LHCN-M2 (cell line): ENCODE measurements at regions not wholly inside any gene's neighbourhood (a gene's known extent, or its start where the extent isn't known, plus 50 kb on each side); places are given as distances from the start of the nearest gene placed in this dataset.
"Not testable (repeated sequence)": the region's sequence is repeated elsewhere in the genome, so short reads cannot be mapped to it uniquely, and the experiment has no call there.

Experiments
- DNase-seq: peaks from one replicate; pipeline ENCODE4 v3.0.0-alpha.2; 2012; ENCODE audit warnings: low read depth

DNA sequence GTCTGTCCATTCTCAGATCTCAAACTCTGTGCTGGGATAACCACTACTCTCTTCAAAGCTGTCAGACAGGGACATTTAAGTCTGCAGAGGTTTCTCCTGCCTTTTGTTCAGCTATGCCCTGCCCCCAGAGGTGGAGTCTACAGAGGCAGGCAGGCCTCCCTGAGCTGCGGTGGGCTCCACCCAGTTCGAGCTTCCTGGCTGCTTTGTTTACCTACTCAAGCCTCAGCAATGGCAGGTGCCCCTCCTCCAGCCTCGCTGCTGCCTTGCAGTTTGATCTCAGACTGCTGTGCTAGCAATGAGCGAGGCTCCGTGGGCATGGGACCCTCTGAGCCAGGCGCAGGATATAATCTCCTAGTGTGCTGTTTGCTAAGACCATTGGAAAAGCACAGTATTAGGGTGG, 53.1 kb upstream of the HUNK start:
- DNase-seq, result not testable (repeated sequence)

DNA sequence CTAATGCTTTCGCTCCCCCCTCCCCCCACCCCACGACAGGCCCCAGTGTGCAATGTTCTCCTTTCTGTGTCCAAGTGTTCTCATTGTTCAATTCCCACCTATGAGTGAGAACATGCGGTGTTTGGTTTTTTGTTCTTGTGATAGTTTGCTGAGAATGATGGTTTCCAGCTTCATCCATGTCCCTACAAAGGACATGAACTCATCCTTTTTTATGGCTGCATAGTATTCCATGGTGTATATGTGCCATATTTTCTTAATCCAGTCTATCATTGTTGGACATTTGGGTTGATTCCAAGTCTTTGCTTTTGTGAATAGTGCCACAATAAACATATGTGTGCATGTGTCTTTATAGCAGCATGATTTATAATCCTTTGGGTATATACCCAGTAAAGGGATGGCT, 58.5 kb upstream of the HUNK start:
- not testable (repeated sequence) for DNase-seq

DNA sequence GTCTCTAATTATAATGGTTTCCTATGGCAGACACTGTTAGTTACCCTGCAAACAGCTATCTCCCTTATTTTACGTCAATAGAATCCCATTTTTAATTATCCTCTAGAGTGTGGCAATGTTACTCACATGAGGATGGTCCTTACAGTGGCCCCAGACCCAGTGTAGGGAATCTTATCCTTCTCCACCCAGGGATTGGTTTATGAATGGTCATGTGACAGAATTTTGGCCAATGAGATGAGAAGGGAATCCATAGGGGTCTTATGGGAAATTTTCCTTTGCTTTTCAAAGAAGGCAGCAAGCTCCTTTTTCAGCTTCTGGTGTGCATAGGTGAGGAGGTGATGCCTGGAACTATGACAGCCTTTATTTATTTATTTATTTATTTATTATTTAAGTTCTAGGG, 59.0 kb upstream of the HUNK start:
- DNase-seq, result no peak

DNA sequence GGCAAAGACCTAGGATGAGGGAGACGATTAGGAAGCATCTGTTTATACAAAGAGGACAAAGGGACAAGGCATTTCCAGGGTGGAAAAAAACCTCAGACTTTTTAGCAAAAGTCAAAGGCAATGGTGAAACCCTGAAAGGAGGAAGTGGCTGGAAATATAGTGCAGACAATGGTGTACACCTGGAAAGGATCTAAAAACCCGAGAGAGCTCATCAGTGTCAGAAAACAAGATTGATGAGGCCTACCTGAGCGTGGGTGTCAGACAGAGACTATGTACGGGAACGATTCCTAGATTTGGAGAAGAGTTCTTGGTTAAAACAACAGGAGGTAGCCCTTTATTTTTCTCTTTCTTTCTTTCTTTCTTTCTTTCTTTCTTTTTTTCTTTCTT, 68.8 kb upstream of the HUNK start:
- no peak for DNase-seq

DNA sequence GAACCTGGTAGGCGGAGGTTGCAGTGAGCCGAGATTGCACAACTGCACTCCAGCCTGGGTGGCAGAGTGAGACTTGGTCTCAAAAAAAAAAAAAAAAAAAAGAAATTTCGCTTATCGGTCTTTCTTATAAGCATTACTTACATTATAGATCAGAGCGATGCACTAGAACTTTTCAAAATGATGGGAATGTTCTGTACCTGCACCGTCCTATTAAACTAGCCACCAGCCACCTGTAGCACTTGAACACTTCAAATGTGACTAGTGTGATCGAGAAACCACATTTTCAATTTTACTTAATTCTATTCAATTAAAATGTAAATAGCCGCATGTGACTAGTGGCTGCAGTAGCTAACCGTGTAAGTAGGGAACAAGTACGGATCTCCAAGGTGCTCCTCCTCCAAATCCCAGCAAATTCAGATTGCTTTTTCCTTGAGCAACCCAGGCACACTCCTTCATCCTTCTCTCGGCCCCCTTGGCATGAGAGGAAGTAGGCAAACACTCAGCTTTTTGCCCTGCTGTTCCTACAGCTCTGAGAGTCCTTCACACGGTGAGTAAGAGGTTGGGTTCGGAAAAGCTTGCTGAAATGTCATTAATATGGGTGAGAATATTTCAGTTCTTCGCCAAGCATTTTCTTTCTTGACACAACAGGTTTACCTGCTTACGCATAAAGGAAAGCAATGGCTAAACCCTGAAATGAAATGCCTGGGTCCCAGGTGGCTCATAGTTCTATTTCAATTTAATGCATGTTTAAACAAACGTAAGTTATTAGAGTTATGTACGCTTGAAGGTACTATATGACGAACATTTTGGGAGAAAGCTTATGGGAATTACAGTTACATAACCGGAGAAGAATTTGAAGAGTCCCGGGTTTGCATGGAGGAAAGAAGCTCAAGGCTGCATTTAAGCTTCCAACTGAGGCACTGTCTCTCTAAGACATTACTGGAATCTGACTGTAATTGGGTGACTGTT, 69.5 kb upstream of the HUNK start:
- no peak for DNase-seq

DNA sequence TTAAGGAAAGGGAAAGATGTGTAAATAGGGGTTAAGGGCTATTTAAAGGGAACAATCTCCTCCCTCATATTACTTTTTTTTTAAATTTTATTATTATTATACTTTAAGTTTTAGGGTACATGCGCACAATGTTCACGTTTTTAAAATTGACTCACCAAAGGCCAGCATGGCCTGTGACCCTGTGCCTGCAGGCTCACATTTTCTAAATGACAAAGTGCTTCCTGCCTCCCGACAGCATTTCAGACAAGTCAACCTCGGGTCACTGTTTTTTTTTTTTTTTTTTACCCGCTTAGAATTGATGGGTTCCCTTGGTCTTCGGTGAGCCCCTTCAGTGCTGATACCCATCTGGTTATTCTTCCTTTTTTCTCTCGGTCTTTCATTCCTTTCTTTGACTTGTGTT, 70.4 kb upstream of the SCAF4 start:
- no peak for DNase-seq

DNA sequence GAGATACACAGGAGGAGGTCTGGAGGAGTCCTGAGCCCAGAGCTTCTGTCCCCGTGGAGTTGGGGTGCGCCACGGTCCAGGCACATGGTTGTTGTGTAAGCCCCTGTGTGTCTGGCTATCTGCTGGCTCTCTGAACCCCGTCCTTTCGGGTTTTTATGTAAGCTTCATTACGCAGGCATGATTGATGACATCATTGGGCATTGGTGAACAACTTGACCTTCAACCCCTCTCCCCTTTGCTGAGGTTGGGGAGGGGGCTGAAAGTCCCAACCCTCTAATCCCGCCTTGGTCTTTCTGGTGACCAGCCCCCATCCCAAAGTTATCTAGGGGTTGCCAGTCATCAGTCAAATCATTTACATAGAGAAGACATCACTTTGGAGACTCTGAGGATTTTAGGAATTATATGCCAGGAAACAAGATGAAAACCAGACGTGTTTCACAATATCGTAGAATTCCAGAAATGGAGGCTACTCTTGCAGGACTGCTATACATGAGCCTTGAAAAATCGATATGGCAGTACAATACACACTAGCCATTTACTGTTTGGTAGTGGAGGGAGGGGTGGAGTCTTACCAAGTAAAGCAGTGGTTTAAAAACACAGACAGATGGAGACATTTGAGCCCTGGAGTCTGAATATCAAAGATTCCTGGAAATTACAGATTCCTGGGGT, 69.8 kb upstream of the SCAF4 start:
- no peak for DNase-seq

DNA sequence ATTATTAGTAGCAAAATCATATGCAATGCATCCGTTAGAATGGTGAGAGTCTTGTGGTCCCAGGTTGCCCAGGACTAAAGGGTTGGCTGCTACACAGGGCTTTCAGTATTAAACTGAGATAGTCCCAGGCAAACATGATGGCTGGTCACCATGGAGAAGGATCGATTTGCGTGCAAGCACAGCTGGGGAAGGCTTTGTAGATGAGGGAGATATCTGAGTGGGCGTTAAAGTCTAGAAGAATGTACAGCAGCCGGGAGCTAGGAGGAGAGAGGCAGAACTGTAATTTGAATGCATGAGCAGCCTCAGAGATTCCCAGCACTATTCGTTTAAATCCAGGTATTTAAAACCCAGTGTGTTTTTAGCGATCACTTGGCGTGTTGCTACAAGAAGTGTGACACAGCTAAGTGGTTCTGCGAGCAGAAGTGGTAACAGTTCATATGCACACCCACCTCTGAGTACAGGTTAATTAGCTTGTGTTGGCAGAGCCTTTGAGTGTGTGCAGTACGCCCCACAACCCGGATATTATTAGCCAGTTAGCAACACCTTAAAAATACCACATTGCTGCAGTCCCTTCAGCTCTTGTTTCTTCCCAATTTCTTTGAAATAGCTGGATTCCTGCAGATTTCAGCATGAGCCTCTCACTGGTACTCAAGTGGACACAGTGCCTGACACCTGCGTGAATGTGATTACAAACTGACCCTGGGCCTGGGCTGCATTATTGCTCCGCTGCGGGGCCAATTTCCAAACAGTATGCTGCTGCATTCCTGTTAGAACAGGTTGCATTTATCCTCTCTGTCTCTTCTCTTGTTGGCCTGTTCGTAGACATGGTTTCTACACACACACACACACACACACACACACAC, 67.2 kb upstream of the SCAF4 start:
- DNase-seq, result no peak

DNA sequence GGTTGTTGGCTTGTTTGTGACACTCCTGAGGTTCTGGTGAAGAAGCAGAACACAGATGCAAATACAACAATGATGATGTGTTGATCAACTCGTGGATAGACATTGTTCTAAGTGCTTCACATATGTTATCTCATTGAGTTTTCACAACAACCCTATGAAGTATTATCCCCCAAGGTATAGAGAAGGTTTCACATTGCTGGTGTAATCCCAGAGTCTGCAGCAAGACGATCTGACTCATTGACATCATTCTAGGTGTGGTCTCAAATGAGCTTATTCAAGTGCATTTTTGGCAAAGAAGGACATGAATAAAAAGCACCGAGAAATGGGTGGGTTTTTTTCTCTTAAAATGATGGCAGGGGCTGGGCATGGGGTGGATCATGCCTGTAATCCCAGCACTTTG, 64.1 kb upstream of the SCAF4 start:
- no peak for DNase-seq

DNA sequence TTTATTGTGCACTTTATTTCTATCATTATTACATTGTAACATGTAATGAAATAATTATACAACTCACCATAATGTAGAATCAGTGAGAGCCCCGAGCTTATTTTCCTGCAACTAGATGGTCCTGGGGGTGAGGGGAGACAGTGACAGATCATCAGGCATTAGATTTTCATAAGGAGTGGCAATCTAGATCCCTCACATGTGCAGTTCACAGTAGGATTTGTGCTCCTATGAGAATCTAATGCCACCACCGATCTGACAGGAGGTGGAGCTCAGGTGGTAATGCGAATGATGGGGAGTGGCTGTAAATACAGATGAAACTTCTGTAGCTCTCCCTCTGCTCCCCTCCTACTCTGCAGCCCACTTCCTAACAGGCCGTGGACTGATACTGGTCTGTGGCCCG, 58.5 kb upstream of the SCAF4 start:
- DNase-seq, result not testable (repeated sequence)

DNA sequence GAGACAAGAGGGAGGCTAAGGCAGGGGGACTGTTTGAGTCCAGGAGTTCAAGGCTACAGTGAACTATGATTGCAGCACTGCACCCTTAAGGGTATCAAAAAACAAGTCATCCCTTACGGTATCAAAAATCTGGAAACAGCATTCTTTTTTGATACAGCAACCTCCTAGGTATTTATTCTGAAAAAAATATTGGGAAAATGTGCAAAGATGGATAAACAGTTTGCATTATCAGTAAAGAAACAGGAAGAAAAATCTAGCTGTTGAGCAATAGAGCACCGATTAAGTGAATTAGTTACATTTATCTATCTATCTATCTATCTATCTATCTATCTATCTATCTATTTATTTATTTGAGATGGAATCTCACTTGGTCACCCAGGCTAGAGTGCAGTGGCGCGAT, 56.7 kb upstream of the SCAF4 start:
- DNase-seq, result no peak

DNA sequence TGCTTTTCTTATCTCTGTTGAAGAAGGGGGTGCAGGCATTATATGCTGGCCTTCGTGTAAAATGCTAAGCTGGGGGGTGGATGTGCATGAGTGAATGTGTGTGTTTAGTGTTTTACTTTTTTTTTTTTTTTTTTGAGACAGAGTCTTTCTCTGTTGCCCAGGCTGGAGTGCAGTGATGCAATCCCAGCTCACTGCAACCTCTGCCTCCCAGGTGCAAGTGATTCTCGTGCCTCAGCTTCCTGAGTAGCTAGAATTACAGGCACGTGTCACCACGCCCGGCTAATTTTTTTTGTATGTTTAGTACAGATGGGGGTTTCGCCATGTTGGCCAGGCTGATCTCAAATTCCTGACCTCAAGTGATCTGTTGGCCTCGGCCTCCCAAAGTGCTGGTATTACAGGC, 55.8 kb upstream of the SCAF4 start:
- not testable (repeated sequence) for DNase-seq

DNA sequence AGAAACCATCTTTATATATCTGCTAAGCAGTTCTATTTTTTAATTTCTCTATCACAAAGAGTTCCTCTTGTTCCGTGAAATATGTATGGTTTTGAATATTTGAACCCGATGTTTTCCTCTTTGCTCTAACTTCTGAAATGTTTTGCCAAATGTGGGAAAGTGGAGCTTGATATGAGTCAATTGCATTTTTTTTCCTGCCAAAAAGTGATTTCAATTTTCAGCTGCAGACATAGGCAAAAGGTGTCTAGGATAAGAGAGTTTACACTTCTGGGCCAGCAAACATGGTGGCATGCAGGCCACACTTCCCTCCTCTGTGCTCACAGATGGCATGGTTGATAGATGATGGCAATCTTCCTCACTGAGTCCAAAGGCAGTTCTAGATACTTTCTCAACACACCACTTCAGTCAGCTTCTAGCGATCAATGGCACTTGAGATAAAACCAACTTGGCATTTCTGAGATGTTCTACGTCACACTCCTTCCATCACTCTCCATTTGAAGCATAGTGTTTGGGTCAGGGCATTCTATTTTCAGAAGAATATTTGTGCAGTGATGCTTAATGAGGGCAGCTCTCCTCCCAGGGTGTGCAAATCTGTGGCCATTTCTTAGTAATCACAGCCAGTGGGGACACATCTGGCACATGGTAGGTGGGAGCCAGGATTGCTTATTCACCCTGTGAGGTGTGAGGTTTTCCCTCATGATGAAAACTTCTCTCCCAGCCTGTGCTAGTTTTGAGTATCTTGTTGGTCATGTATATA, 54.4 kb upstream of the SCAF4 start:
- DNase-seq, result no peak

DNA sequence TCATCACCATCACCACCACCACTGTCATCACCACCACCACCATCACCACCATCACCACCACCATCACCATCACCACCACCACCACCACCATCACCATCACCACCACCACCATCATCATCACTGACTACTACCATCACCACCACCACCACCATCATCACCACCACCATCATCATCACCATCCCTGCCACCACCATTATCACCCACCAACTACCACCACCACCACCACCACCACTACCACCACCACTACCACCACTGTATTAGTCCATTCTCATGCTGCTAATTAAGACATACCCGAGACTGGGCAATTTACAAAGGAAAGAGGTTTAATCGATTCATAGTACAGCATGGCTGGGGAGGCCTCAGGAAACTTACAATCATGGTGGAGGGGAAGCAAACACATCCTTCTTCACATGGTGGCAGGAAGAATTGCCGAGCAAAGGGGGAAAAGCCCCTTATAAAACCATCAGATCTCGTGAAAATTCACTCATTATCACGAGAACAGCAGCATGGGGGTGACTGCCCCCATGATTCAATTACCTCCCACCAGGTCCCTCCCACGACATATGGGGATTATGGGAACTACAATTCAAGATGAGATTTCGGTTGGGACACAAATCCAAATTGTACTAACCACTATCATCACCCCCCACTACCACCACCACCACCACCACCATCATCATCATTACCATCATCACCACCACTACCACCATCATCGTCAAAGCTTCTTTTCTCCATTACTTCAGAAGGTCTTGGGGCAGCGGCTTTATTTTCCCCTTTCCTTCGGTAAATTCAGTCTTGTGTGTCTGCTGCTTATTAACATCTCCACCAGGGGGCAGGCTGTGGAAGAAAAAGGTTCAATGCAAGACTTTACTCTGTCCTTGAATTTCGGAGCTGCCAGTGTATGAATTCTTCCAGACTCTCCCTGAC, 53.6 kb upstream of the SCAF4 start:
- DNase-seq, result peak; percentile 53

DNA sequence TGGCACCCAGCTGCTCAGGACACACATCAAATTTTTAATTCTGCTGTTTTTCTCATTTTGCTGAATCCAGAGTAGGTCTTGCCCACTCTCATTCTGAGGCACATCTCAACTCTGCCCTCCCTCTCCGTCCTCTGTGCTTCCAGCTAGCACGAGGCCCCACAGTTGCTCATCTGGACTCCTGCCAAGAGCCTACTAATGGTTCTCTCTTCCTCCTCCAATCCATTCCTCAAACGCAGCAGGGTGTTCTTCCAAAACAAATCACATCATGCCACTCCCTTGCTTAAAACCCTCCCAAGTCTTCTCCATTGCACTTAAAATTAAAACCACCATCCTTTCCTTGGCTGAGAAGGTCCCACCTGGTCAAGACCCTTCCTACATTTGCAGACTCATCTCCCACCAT, 49.8 kb upstream of the SCAF4 start:
- peak; percentile 64 for DNase-seq
